A549 (cell line): ENCODE measurements at regions not wholly inside any gene's neighbourhood (a gene's known extent, or its start where the extent isn't known, plus 50 kb on each side); places are given as distances from the start of the nearest gene placed in this dataset.

Experiments
- ATAC-seq, 2 experiments: fragments of 200-7000 bp in 1 of 2; fragments of >200 bp in 1 of 2; cut with Nextera tagmentation in 1 of 2; cut with Tn5 transposase in 1 of 2; 3 replicates each; pipeline versions ENCODE4 v1.8.0 to v1.9.1; 2018 to 2020; ENCODE audit warnings: mild to moderate bottlenecking in 1 of 2, moderate library complexity in 1 of 2
- CTCF ChIA-PET: fragments of 300-600 bp; sonication (Branson Sonifier 250); formaldehyde crosslinking; extraction: SDS; loops from one replicate; lab custom pipeline; 2021; ENCODE audit warnings: antibody characterized with exemption, inconsistent platforms; lab: Yijun Ruan, JAX
- POLR2A ChIA-PET: fragments of 350-600 bp; formaldehyde crosslinking; extraction: SDS; loops from one replicate; lab custom pipeline; 2021; ENCODE audit warnings: antibody characterized with exemption, inconsistent platforms; lab: Yijun Ruan, JAX
- DNase-seq, 2 experiments: peaks; one replicate each; pipeline versions ENCODE4 v3.0.0 to v3.0.0-alpha.2; 2011 to 2016; ENCODE audit warnings: low read depth in 1 of 2, low spot score in 1 of 2
- FAIRE-seq: peaks from 2 replicates; lab custom pipeline; 2011; peaks lifted over from hg19 to GRCh38; lab: Jason Lieb, UNC
- H3K27ac ChIP-seq, 2 experiments: fragments of >200 bp; sonication (Bioruptor Twin); formaldehyde crosslinking; 3 replicates each; pipeline ENCODE4 v1.5.1; 2016 to 2017
- H3K4me1 ChIP-seq: fragments of >200 bp; sonication (Bioruptor Twin); formaldehyde crosslinking; 3 replicates; pipeline ENCODE4 v1.6.1; 2016
- H3K4me2 ChIP-seq: fragments of >200 bp; sonication (Bioruptor Twin); formaldehyde crosslinking; 3 replicates; pipeline ENCODE4 v1.6.1; 2016
- H3K4me3 ChIP-seq: fragments of >200 bp; sonication (Bioruptor Twin); formaldehyde crosslinking; 3 replicates; pipeline ENCODE4 v1.5.1; 2016
- H3K9me3 ChIP-seq: fragments of >200 bp; sonication (Bioruptor Twin); formaldehyde crosslinking; 3 replicates; pipeline ENCODE4 v1.6.1; 2016
- BHLHE40 ChIP-seq: IDR thresholded peaks from 2 replicates; pipeline ENCODE4 v1.6.1; 2012; ENCODE audit warnings: low read depth, low read length, inconsistent platforms
- CBX2 ChIP-seq: fragments of 200-600 bp; sonication (generic); IDR thresholded peaks from 2 replicates; pipeline ENCODE4 v1.6.1; 2016; ENCODE audit warnings: low read depth, mild to moderate bottlenecking, borderline replicate concordance
- CTCF ChIP-seq: fragments of >200 bp; sonication (Bioruptor Twin); formaldehyde crosslinking; IDR thresholded peaks from 3 replicates; pipeline ENCODE4 v1.5.1; 2016
- EHF ChIP-seq: fragments of 250-450 bp; sonication (Bioruptor Pico); IDR thresholded peaks from 2 replicates; pipeline ENCODE4 v1.5.0; 2020; ENCODE audit warnings: mild to moderate bottlenecking
- EHMT2 ChIP-seq: fragments of 200-600 bp; sonication (generic); IDR thresholded peaks from 2 replicates; pipeline ENCODE4 v1.6.1; 2016; ENCODE audit warnings: antibody characterized with exemption, low read depth, mild to moderate bottlenecking, moderate library complexity
- ELK1 ChIP-seq: fragments of 150-350 bp; IDR thresholded peaks from 2 replicates; pipeline ENCODE4 v1.6.1; 2014; ENCODE audit warnings: low read depth, mild to moderate bottlenecking, low read length
- ESRRA ChIP-seq: fragments of 150-350 bp; IDR thresholded peaks from 2 replicates; pipeline ENCODE4 v1.6.1; 2014; ENCODE audit warnings: mild to moderate bottlenecking, low read length, borderline replicate concordance
- FOSL2 ChIP-seq, 2 experiments: fragments of 450-650 bp in 1 of 2; fragments of >200 bp in 1 of 2; sonication (Bioruptor Twin) in 1 of 2; formaldehyde crosslinking; IDR thresholded peaks; 2 replicates each; pipeline versions ENCODE4 v1.5.0 to v1.6.1; 2016 to 2020; ENCODE audit warnings: mild to moderate bottlenecking in 1 of 2, moderate library complexity in 1 of 2
- FOXS1 ChIP-seq: fragments of 250-450 bp; sonication (Bioruptor Pico); IDR thresholded peaks from 2 replicates; pipeline ENCODE4 v1.5.0; 2020; ENCODE audit warnings: mild to moderate bottlenecking, moderate library complexity
- HOXB13 ChIP-seq: fragments of 250-450 bp; sonication (Bioruptor Pico); IDR thresholded peaks from 2 replicates; pipeline ENCODE4 v1.5.0; 2020; ENCODE audit warnings: low read depth, mild to moderate bottlenecking, moderate library complexity
- JUNB ChIP-seq: fragments of >200 bp; sonication (Bioruptor Twin); formaldehyde crosslinking; IDR thresholded peaks from 2 replicates; pipeline ENCODE4 v1.6.1; 2016
- MAFK ChIP-seq: fragments of 450-650 bp; IDR thresholded peaks from 2 replicates; pipeline ENCODE4 v1.6.1; 2014; ENCODE audit not compliant: partially characterized antibody
- MAX ChIP-seq: IDR thresholded peaks from 2 replicates; pipeline ENCODE4 v1.6.1; 2012
- MYC ChIP-seq: IDR thresholded peaks from 2 replicates; pipeline ENCODE4 v1.6.1; 2012; ENCODE audit warnings: mild to moderate bottlenecking, inconsistent platforms, low read length, improper control_type of control experiment, borderline replicate concordance
- PHF8 ChIP-seq: fragments of 200-600 bp; sonication (generic); IDR thresholded peaks from 2 replicates; pipeline ENCODE4 v1.6.1; 2016; ENCODE audit warnings: low read depth, mild to moderate bottlenecking, antibody characterized with exemption, moderate library complexity, borderline replicate concordance
- RAD21 ChIP-seq, 2 experiments: fragments of >200 bp in 1 of 2; sonication (Bioruptor Twin) in 1 of 2; formaldehyde crosslinking in 1 of 2; IDR thresholded peaks in 1 of 2; conservative IDR thresholded peaks in 1 of 2; 2 replicates in 1 of 2; 3 replicates in 1 of 2; pipeline ENCODE4 v1.6.1; 2012 to 2018; ENCODE audit warnings: inconsistent platforms in 1 of 2
- RNF2 ChIP-seq: fragments of 200-600 bp; sonication (generic); IDR thresholded peaks from 2 replicates; pipeline ENCODE4 v1.6.1; 2016; ENCODE audit warnings: low read depth, mild to moderate bottlenecking, antibody characterized with exemption, moderate library complexity, borderline replicate concordance
- SMC3 ChIP-seq: fragments of >200 bp; sonication (Bioruptor Twin); formaldehyde crosslinking; IDR thresholded peaks from 3 replicates; pipeline ENCODE4 v1.6.1; 2018; ENCODE audit warnings: inconsistent platforms
- ZC3H11A ChIP-seq: fragments of 450-650 bp; IDR thresholded peaks from 2 replicates; pipeline ENCODE4 v1.6.1; 2014; ENCODE audit warnings: antibody characterized with exemption, mild to moderate bottlenecking
- ZNF302 ChIP-seq: fragments of 250-450 bp; sonication (Bioruptor Pico); IDR thresholded peaks from 2 replicates; pipeline ENCODE4 v1.9.0; 2021; ENCODE audit warnings: inconsistent platforms, mild to moderate bottlenecking, moderate library complexity
- ZSCAN20 ChIP-seq: fragments of 250-450 bp; sonication (Bioruptor Pico); IDR thresholded peaks from 2 replicates; pipeline ENCODE4 v1.8.0; 2022; ENCODE audit warnings: mild to moderate bottlenecking, moderate library complexity
- WGBS: methylation state at CpG from one replicate; pipeline ENCODE4 v1.1.6; 2017; ENCODE audit errors: missing lambda C conversion rate; 5-methylcytosine and 5-hydroxymethylcytosine counted together
- TF ChIP-seq, protein P1 (sequence below): fragments of 250-450 bp; sonication (Bioruptor Pico); IDR thresholded peaks from 2 replicates; pipeline ENCODE4 v1.5.0; 2021; ENCODE audit warnings: mild to moderate bottlenecking, moderate library complexity, borderline replicate concordance
- TF ChIP-seq, protein P2 (sequence below): IDR thresholded peaks from 2 replicates; pipeline ENCODE4 v1.6.1; 2012
- TF ChIP-seq, protein P3 (sequence below): fragments of >200 bp; sonication (Bioruptor Twin); formaldehyde crosslinking; IDR thresholded peaks from 2 replicates; pipeline ENCODE4 v1.6.1; 2016

GRCh38 chr13:50073340-50073739, 58.1 kb downstream of the KCNRG start:
- no peak for FAIRE-seq
- H3K4me3 ChIP-seq = no peak overlapping the region
- POLR2A ChIA-PET = no interaction called here
- H3K27ac ChIP-seq = no peak overlapping the region; a peak in 2 of 6 replicates
- TF ChIP-seq, protein P1, sequence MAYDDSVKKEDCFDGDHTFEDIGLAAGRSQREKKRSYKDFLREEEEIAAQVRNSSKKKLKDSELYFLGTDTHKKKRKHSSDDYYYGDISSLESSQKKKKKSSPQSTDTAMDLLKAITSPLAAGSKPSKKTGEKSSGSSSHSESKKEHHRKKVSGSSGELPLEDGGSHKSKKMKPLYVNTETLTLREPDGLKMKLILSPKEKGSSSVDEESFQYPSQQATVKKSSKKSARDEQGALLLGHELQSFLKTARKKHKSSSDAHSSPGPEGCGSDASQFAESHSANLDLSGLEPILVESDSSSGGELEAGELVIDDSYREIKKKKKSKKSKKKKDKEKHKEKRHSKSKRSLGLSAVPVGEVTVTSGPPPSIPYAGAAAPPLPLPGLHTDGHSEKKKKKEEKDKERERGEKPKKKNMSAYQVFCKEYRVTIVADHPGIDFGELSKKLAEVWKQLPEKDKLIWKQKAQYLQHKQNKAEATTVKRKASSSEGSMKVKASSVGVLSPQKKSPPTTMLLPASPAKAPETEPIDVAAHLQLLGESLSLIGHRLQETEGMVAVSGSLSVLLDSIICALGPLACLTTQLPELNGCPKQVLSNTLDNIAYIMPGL (CRISPR knock-in tag) = no peak
- no peak for TF ChIP-seq FOSL2 (IDR thresholded peaks at IDR 0.05)
- TF ChIP-seq FOSL2 (CRISPR knock-in tag; IDR thresholded peaks at IDR 0.05) = no peak
- no peak for TF ChIP-seq JUNB
- TF ChIP-seq FOXS1 (CRISPR knock-in tag) = no peak
- no peak for TF ChIP-seq RNF2
- no peak for TF ChIP-seq BHLHE40
- TF ChIP-seq, protein P2, sequence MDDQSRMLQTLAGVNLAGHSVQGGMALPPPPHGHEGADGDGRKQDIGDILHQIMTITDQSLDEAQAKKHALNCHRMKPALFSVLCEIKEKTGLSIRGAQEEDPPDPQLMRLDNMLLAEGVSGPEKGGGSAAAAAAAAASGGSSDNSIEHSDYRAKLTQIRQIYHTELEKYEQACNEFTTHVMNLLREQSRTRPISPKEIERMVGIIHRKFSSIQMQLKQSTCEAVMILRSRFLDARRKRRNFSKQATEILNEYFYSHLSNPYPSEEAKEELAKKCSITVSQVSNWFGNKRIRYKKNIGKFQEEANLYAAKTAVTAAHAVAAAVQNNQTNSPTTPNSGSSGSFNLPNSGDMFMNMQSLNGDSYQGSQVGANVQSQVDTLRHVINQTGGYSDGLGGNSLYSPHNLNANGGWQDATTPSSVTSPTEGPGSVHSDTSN = no peak
- no peak for TF ChIP-seq ZNF302
- TF ChIP-seq HOXB13 (CRISPR knock-in tag) = no peak
- TF ChIP-seq, protein P3, sequence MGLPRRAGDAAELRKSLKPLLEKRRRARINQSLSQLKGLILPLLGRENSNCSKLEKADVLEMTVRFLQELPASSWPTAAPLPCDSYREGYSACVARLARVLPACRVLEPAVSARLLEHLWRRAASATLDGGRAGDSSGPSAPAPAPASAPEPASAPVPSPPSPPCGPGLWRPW = no peak
- no peak for TF ChIP-seq ESRRA
- TF ChIP-seq ZC3H11A = no peak
- TF ChIP-seq CTCF = no peak
- TF ChIP-seq ZSCAN20 (CRISPR knock-in tag) = no peak
- no peak for TF ChIP-seq ELK1
- TF ChIP-seq EHMT2 = no peak
- no peak for TF ChIP-seq MAFK
- TF ChIP-seq RAD21 (conservative IDR thresholded peaks at IDR 0.05 in 1 of 2, IDR thresholded peaks at IDR 0.05 in 1 of 2) = no peak
- TF ChIP-seq MAX = no peak
- no peak for TF ChIP-seq CBX2
- TF ChIP-seq, all 56 proteins: peak for 0
- WGBS = 32% methylated on average over 1 of the region's 1 CpG
- no peaks in the 10 kb centered on the region for H3K9me3 ChIP-seq
- CTCF ChIA-PET = no interaction called here
- DNase-seq (no peak), ATAC-seq (no peak)
- peak overlapping the region; percentile 81; the same call in 2 of the 3 replicates for H3K4me2 ChIP-seq
- peaks cover 89% of the 10 kb centered on the region for H3K4me1 ChIP-seq

GRCh38 chr13:50074843-50075242, 59.6 kb downstream of the KCNRG start:
- no peak for FAIRE-seq
- no peak for DNase-seq
- peak overlapping the region in 1 of 2 experiments; percentile 21; a peak in 1 of 6 replicates for H3K27ac ChIP-seq
- H3K4me1 ChIP-seq = peaks cover 74% of the 10 kb centered on the region
- peak overlapping the region; percentile 81 for H3K4me2 ChIP-seq
- TF ChIP-seq RAD21 (conservative IDR thresholded peaks at IDR 0.05 in 1 of 2, IDR thresholded peaks at IDR 0.05 in 1 of 2) (no peak), PHF8 (no peak), ZC3H11A (no peak), CTCF (no peak), MYC (no peak), SMC3 (no peak), EHF (no peak)
- TF ChIP-seq, protein P2 = no peak
- TF ChIP-seq, protein P1 (CRISPR knock-in tag) = no peak
- TF ChIP-seq, all 56 proteins: peak for 0
- Histone ChIP-seq H3K4me3 (no peak overlapping the region), H3K9me3 (no peaks in the 10 kb centered on the region)
- no peak for ATAC-seq
- ChIA-PET POLR2A (no interaction called here), CTCF (no interaction called here)
- 37% methylated on average over 1 of the region's 1 CpG for WGBS
